NK-92 treated with Interleukin-12 subunit alpha and Interleukin-12 subunit beta, amount 100 ng/mL, for 24 hours (cell line): ENCODE measurements at regions not wholly inside any gene's neighbourhood (a gene's known extent, or its start where the extent isn't known, plus 50 kb on each side); places are given as distances from the start of the nearest gene placed in this dataset.

Experiments used
- DNase-seq: peaks from one replicate; lab custom pipeline; 2025; lab: John Stamatoyannopoulos, UW

DNA sequence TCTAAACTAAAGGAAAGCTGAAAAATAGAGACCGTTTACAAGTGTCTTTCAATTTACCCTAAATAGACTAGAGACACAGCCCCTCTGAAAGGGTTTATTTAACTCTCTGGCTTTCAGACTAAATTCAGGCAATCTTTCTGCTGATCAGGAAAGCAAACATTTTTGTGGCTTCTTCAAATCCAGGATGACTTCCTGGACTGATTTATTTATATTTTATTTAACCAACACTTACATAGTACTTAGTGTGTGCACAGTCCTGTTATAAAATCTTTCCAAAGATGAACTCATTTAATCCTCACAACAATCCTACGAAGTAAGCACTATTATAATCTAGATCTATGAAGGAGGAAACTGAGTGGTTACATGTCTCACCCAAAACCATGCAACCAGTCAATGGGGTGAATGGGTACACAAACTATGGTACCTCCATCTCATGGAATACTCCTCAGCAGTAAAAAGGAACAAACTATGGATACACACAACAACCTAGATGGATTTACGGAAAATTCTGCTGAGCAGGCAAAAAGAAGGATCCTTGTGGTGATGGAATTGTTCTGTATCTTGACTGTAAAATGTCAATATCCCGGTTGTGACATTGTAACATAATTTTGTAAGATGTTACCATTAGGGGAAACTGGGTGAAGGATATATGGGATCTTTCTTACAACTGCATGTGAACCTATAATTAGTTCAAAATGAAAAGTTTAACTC is 64.1 kb upstream of the MAMLD1 start:
- no peak for DNase-seq

DNA sequence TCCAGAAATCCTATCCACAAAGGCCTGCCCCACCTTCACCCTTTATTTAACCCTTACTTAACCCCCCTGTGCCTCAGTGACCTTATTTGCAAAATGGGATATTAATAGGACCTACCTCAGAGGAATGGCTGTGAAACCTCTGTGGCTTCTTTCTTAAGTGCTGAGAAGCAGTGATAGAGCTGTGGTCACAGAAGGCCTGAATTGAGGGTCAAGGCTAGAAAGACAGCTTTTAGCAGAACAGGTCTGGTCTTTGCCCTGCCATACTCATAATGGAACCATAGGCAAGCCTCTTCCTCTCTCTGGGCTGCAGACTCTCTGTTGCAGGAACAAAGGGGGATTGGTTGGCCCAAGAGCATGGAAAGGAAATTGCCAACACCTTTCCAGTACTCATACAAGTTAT is 63.5 kb upstream of the MAMLD1 start:
- DNase-seq: no peak

DNA sequence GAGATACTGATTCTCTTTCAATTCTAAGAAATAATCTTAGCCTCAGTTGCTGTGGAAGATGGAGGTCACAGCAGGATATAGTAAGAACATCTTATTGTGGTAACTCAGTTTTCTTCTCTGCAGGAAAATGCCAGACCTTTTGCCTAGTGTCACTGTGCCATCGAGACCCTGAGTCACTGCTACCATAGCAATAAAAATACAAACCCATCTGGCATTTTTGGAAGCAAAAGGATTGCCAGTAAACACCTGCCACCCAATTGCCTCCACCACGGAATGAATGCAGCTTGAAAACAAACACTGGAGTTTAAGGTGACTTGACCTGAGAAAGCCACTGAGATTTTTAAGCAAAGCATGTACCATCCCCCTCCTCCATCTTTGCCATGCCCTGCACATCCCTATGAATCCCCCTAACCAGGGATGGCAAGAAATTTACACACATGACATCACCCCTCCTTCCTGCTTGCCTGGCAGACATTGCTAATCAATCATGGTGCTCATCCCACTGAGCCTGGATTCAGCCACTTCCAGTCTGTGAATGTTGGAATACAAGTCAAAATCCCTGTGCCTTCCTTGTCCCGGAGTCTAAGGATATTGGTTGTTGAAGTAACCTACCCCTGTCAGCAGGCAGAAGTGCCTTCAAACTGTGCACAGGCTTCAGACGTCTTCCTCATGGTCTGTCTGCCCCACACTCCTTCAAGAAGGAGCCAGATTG is 59.6 kb upstream of the MAMLD1 start:
- no peak for DNase-seq

DNA sequence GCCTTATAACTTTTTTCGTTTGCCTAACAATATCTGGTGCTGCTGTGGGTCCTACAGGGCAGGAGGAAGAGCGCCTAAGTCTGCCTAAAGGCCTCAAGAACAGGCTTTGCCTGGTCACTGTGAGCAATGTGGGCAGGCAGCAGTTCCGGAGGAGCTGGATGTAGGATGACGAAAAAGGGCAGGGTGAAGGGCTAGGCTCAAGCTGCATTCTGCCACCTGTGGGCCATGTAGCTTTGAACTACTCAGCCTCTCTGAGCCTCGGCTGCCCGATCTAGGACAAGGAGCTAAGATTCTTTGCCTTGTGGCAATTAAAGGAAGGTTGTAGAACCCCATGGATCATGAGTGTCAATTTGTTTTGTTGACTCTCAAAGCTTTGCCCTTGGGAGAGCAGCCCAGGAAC is 57.1 kb upstream of the MAMLD1 start:
- DNase-seq: no peak

DNA sequence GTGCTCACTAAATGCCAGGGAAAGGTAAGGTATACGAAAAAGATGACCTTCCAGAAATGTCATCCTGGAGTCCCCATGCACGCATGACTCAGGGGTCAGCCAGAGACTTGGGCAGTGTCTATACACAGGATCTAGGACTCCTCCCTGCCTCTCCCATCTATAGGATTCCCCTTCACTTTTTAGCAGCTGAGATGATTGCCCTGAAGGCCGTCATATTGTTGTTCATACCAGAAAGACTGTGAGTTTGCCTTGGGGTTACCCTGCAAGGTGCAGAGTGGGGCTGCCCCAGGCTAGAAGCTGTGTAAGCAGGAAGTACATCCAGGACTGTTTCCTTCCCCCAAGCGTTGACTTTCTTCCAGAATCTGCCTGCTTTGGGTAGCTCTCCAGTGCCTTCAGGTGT is 55.1 kb upstream of the MAMLD1 start:
- DNase-seq: no peak

DNA sequence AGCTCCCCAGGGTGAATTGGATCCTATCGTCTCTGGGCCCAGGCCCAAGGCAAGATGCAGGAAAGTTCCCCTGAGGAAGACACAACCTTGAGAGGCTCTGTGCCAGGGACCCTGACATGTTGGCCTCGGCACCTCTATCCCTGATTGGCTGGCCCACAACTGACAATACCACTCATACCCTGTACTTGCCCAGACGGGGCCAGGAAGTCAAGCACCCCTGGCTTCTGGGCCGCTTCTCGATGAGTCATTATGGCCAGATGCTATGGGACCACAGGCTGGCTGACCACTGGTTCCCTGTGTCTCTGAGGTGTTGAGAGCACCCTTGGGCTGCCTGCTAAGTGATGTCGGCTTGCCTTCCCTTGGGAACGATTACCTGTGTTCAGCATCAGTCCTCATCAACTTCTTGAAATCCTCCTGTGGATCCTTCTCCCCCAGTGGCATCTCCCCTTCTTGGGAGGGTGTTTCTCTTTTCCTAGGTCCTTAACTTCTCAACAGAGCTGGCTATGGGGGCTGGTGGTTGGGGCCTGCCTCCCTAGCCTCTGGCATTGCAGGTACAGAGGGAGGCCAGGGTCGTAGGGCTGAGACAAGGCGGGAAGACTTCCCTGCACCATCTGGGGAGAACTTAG is 54.5 kb upstream of the MAMLD1 start:
- DNase-seq: no peak

DNA sequence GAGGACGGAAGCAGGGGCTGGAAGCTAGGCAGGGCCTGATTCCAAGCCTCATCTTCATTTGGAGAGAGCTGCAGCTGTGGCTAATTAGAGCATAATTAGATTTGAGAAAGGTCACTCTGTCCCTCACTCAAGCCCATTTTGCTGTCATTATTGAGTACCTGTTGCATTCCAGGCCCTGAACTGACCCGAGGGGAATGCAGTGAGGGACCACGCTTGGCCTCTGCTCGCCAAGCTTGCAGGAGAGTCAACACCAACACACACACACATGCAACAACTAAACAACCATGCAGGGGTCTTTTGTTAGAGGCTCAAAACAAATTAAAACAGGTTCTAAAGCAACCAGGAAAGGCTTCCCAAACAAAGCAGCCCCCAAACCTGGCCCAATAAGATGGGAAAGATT is 52.7 kb upstream of the MAMLD1 start:
- no peak for DNase-seq

DNA sequence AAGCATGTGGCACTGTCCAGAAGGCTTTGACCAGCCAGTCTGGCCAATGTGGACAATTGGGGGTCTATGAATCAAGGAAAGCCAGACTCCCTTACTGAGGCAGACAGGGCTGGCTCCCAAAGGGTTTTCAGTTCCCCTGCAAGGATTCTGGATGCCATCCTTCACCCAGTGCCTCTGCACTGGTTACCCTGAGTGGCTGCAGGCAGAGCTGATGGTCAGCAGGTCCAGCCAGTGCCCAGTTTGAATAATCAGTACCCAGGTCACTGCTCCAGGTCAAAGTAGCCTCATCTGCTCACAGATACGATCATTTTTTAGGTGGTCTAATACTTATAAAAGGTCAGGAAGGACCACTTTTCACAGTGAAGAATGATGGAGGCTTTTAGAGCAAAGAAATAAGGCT is 52.2 kb upstream of the MAMLD1 start:
- DNase-seq: no peak

DNA sequence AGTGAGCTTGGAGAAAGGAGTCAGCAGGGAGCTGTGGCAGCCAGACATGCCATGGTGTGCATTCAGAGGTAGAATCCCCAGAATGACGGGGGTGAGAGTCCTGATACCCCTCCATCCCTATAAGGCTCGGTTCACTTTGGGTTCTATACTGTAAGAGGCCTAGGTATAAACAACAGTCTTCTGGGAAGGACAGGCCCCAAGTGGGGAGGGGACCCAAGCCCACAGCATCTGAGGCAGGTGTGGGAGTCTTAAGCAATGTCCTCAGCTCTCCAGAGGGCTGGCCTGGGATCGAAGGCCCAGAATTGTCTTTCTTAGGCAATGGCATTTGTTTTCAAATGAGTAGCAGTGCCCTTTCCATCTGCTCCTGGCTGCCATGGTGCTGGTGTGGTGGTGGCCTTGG is 50.2 kb upstream of the MAMLD1 start:
- DNase-seq: no peak
